ENCODE measurements at regions not wholly inside any gene's neighbourhood (a gene's known extent, or its start where the extent isn't known, plus 50 kb on each side); places are given as distances from the start of the nearest gene placed in this dataset.

DNA sequence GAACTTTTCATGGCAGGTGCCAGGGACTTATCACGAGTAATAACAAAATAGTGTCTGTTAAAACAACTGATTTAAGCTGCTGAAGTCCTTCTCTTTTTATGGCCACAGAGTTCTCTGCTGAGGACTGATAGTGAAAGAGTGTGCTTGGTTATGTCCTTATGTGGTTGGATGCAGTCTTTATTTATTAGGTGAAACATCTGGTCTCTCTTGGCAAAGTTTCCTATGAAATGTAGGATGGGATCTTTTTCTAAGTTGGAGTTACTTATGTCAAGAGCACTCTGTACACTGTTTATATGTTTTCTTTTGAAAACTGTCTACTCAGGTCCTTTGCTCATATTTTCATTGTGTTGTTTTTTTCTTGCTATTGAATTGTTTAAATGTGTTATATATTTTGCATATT, 1816.1 kb upstream of the C9orf72 start:
- no peak overlapping the region for H3K14ac ChIP-seq (ENCODE audit: insufficient read length)
- no peaks in the 10 kb centered on the region for H3K9me3 ChIP-seq (ENCODE audit: insufficient read depth in 2 of 2, low read depth in 1 of 2, low read length in 1 of 2)
- H4K20me1 ChIP-seq (replicated peaks in 1 of 2; ENCODE audit: control insufficient read depth in 1 of 2, insufficient read depth in 2 of 2, low read length in 2 of 2): no peaks in the 10 kb centered on the region
- no peak overlapping the region for H3K4me2 ChIP-seq (ENCODE audit: insufficient read depth in 1 of 2, low read depth in 2 of 2, low read length in 2 of 2)
- no peak overlapping the region for H3K4ac ChIP-seq (replicated peaks; ENCODE audit: insufficient read length, low read depth, low read length)
- no peak overlapping the region for H2BK20ac ChIP-seq (ENCODE audit: low read length)
- DNase-seq (ENCODE audit: low read depth in 1 of 2, low spot score in 2 of 2): no peak
- ChIA-PET POLR2A (ENCODE audit: partially characterized antibody) (no interaction called here), CTCF (ENCODE audit: partially characterized antibody) (interaction anchor here (1.6 kb wide), 1 partner anchor 13 kb away, joined by 3 read pairs; no protein-coding TSS in a partner anchor)
- no peak overlapping the region for H3K18ac ChIP-seq (ENCODE audit: extremely low read depth, low read length)
- H3K9ac ChIP-seq (replicated peaks in 1 of 4; ENCODE audit: extremely low read depth in 1 of 4, low read depth in 3 of 4, low read length in 3 of 4): no peak overlapping the region
- H4K5ac ChIP-seq (ENCODE audit: insufficient read length, low read depth, low read length): no peak overlapping the region
- no peak overlapping the region for H2BK120ac ChIP-seq (replicated peaks; ENCODE audit: low read depth, low read length)
- no peak for FAIRE-seq
- H3K23me2 ChIP-seq (ENCODE audit: low read depth, low read length): no peaks in the 10 kb centered on the region
- no peak overlapping the region for H2BK5ac ChIP-seq (ENCODE audit: low read depth, low read length)
- no peak for TF ChIP-seq MAFK (IDR thresholded peaks at IDR 0.05; ENCODE audit: low read depth, low read length)
- TF ChIP-seq EGR1 (IDR thresholded peaks at IDR 0.05; ENCODE audit: borderline replicate concordance, low read depth, low read length): no peak
- no peak for TF ChIP-seq SAP30 (IDR thresholded peaks at IDR 0.05; ENCODE audit: insufficient read depth, insufficient replicate concordance, low read length)
- TF ChIP-seq BACH1 (IDR thresholded peaks at IDR 0.05; ENCODE audit: low read length): no peak
- no peak for TF ChIP-seq TCF12 (IDR thresholded peaks at IDR 0.05; ENCODE audit: low read depth, low read length)
- TF ChIP-seq SP2 (IDR thresholded peaks at IDR 0.05; ENCODE audit: low read length): no peak
- no peak for TF ChIP-seq RNF2 (IDR thresholded peaks at IDR 0.05; ENCODE audit: borderline replicate concordance, low read depth, low read length, missing control alignments, poor library complexity, severe bottlenecking)
- no peak for TF ChIP-seq CEBPB (IDR thresholded peaks at IDR 0.05; ENCODE audit: low read depth, low read length)
- TF ChIP-seq ZNF274 (IDR thresholded peaks at IDR 0.05; ENCODE audit: borderline replicate concordance, extremely low read depth, low read length): no peak
- H2BK12ac ChIP-seq (ENCODE audit: low read depth, low read length): no peak overlapping the region
- no peaks in the 10 kb centered on the region for H3K36me3 ChIP-seq (ENCODE audit: control insufficient read depth in 2 of 4, insufficient read depth in 4 of 4, low read length in 3 of 4)
- H3K4me3 ChIP-seq (ENCODE audit: extremely low read depth in 1 of 4, insufficient read depth in 2 of 4, low read depth in 3 of 4, low read length in 4 of 4): no peak overlapping the region
- no peak overlapping the region for H3K56ac ChIP-seq (replicated peaks; ENCODE audit: insufficient read length, low read depth, low read length)
- no peak overlapping the region for H3K27ac ChIP-seq (ENCODE audit: low read depth, low read length)
- H4K91ac ChIP-seq (replicated peaks; ENCODE audit: insufficient read length, low read length): no peak overlapping the region
- no peak overlapping the region for H4K8ac ChIP-seq (ENCODE audit: extremely low read depth, insufficient read depth, low read length)
- H3K79me1 ChIP-seq (ENCODE audit: low read depth, low read length): no peaks in the 10 kb centered on the region
- peaks cover 0 to 4% (median 0%) of the 10 kb centered on the region in 4 experiments; a peak in 1 of 7 replicates for H3K4me1 ChIP-seq (replicated peaks in 1 of 4; ENCODE audit: control insufficient read depth in 3 of 4, insufficient read depth in 4 of 4, low read length in 3 of 4)
- 92% methylated on average over 1 of the region's 1 CpG; no CpG with 5 or more reads in 1 of the 2 experiments for WGBS, 2 experiments (ENCODE audit: extremely low coverage in 1 of 2, insufficient coverage in 1 of 2, insufficient read length in 1 of 2, insufficient replicate concordance in 2 of 2, low coverage in 1 of 2, low lambda C conversion rate in 2 of 2, missing lambda C conversion rate in 1 of 2)
- H2AK5ac ChIP-seq (ENCODE audit: low read depth, low read length): no peak overlapping the region
- H3K27me3 ChIP-seq (replicated peaks in 1 of 4; ENCODE audit: control insufficient read depth in 3 of 4, extremely low read depth in 1 of 4, insufficient read depth in 3 of 4, low read length in 3 of 4): no peaks in the 10 kb centered on the region
- no peak overlapping the region for H3K23ac ChIP-seq (ENCODE audit: insufficient read length)
- H2AFZ ChIP-seq (ENCODE audit: low read length): no peak overlapping the region
- H3K79me2 ChIP-seq (ENCODE audit: control insufficient read depth in 1 of 2, insufficient read depth in 2 of 2, low read length in 2 of 2): no peaks in the 10 kb centered on the region
- no peak overlapping the region for H2BK15ac ChIP-seq (ENCODE audit: low read length)
